ENCODE measurements at regions not wholly inside any gene's neighbourhood (a gene's known extent, or its start where the extent isn't known, plus 50 kb on each side); places are given as distances from the start of the nearest gene placed in this dataset.

DNA sequence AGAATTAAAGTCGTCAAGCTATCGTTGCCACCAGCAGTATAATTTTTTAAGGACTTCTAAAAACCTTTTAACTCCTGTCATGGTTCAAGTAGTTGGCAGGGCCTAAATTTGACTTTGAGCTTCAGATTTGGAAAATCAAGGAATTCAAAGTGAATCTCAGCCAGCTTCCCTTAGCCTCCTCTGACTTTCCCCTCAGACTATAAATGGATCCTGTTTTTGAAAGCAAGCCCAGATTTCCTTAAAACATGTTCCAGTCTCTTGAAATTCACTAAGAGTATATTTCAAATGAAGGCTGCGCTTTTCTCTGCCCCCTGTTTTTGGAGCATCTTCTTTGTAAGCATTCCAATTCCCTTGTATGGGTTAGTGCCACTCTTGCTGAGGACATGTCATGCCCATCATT is 101.8 kb upstream of the CDH8 start:
- Histone ChIP-seq H3K4me2 (ENCODE audit: insufficient read depth, low read length) (no peak overlapping the region), H3K4me1 (ENCODE audit: insufficient read depth, low read length) (no peaks in the 10 kb centered on the region), H3K27me3 (ENCODE audit: insufficient read depth, low read length) (no peaks in the 10 kb centered on the region), H3K79me2 (ENCODE audit: insufficient read depth, low read length) (no peaks in the 10 kb centered on the region), H4K20me1 (ENCODE audit: insufficient read depth, low read length) (no peaks in the 10 kb centered on the region), H3K27ac (ENCODE audit: low read depth, low read length) (no peak overlapping the region), H3K4me3 (ENCODE audit: insufficient read depth, low read length) (no peak overlapping the region), H3K36me3 (ENCODE audit: insufficient read depth, low read length) (no peaks in the 10 kb centered on the region), H2AFZ (ENCODE audit: low read length) (no peak overlapping the region), H3K9me3 (ENCODE audit: low read depth, low read length) (no peaks in the 10 kb centered on the region)
- TF ChIP-seq, protein P1, sequence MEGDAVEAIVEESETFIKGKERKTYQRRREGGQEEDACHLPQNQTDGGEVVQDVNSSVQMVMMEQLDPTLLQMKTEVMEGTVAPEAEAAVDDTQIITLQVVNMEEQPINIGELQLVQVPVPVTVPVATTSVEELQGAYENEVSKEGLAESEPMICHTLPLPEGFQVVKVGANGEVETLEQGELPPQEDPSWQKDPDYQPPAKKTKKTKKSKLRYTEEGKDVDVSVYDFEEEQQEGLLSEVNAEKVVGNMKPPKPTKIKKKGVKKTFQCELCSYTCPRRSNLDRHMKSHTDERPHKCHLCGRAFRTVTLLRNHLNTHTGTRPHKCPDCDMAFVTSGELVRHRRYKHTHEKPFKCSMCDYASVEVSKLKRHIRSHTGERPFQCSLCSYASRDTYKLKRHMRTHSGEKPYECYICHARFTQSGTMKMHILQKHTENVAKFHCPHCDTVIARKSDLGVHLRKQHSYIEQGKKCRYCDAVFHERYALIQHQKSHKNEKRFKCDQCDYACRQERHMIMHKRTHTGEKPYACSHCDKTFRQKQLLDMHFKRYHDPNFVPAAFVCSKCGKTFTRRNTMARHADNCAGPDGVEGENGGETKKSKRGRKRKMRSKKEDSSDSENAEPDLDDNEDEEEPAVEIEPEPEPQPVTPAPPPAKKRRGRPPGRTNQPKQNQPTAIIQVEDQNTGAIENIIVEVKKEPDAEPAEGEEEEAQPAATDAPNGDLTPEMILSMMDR (IDR thresholded peaks at IDR 0.05; ENCODE audit: extremely low read depth, low read depth, low read length): no peak
- no peak for DNase-seq (ENCODE audit: insufficient read length, low spot score, missing footprints)

DNA sequence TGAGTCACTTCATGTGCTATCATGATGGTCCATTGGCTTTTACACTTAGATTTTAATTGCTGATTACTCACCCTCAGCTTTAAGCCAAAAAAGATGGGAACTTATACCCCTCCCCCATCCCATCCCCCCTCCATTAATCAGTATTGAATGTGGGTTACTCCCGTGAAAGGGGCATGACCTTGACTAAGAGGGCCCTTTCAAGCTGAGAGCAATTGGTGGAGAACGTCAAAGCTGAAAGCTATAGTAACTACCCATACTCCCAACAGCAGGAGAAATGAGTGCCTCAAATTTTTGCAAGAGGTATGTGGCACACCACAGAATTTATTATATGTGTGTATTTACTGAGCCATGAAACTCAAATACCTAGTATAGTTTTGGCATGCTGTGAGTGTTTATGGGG is 99.7 kb upstream of the CDH8 start:
- Histone ChIP-seq H3K4me3 (ENCODE audit: insufficient read depth, low read length) (no peak overlapping the region), H3K79me2 (ENCODE audit: insufficient read depth, low read length) (no peaks in the 10 kb centered on the region), H3K4me1 (ENCODE audit: insufficient read depth, low read length) (no peaks in the 10 kb centered on the region), H2AFZ (ENCODE audit: low read length) (no peak overlapping the region), H3K9me3 (ENCODE audit: low read depth, low read length) (peaks cover 3% of the 10 kb centered on the region), H3K27ac (ENCODE audit: low read depth, low read length) (no peak overlapping the region), H3K27me3 (ENCODE audit: insufficient read depth, low read length) (no peaks in the 10 kb centered on the region), H4K20me1 (ENCODE audit: insufficient read depth, low read length) (no peaks in the 10 kb centered on the region), H3K4me2 (ENCODE audit: insufficient read depth, low read length) (no peak overlapping the region), H3K36me3 (ENCODE audit: insufficient read depth, low read length) (no peaks in the 10 kb centered on the region)
- TF ChIP-seq, protein P1 (IDR thresholded peaks at IDR 0.05; ENCODE audit: extremely low read depth, low read depth, low read length): no peak
- DNase-seq (ENCODE audit: insufficient read length, low spot score, missing footprints): no peak

DNA sequence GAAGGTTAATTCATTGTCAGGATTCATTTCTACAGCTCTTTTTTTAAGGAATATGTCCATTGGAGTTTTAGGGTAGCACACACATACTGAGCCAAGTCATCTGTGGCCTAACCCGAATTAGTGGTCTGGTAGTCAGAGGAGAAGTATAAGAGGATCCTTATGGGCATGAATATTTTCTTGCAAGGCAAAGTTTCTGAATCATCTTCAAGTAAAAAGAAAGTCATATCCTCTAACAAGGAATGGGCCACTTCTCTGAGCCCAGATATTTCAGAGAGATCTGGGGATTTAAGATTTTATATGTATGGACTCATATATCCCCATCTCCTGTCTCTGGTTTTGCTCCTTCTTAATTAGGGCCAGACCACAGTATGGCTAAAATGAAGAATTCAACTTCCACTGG is 99.2 kb upstream of the CDH8 start:
- Histone ChIP-seq H2AFZ (ENCODE audit: low read length) (no peak overlapping the region), H3K4me1 (ENCODE audit: insufficient read depth, low read length) (no peaks in the 10 kb centered on the region), H3K4me3 (ENCODE audit: insufficient read depth, low read length) (no peak overlapping the region), H3K4me2 (ENCODE audit: insufficient read depth, low read length) (no peak overlapping the region), H4K20me1 (ENCODE audit: insufficient read depth, low read length) (no peaks in the 10 kb centered on the region), H3K9me3 (ENCODE audit: low read depth, low read length) (peaks cover 3% of the 10 kb centered on the region), H3K79me2 (ENCODE audit: insufficient read depth, low read length) (no peaks in the 10 kb centered on the region), H3K27me3 (ENCODE audit: insufficient read depth, low read length) (no peaks in the 10 kb centered on the region), H3K27ac (ENCODE audit: low read depth, low read length) (no peak overlapping the region), H3K36me3 (ENCODE audit: insufficient read depth, low read length) (no peaks in the 10 kb centered on the region)
- TF ChIP-seq, protein P1 (IDR thresholded peaks at IDR 0.05; ENCODE audit: extremely low read depth, low read depth, low read length): no peak
- DNase-seq (ENCODE audit: insufficient read length, low spot score, missing footprints): no peak

DNA sequence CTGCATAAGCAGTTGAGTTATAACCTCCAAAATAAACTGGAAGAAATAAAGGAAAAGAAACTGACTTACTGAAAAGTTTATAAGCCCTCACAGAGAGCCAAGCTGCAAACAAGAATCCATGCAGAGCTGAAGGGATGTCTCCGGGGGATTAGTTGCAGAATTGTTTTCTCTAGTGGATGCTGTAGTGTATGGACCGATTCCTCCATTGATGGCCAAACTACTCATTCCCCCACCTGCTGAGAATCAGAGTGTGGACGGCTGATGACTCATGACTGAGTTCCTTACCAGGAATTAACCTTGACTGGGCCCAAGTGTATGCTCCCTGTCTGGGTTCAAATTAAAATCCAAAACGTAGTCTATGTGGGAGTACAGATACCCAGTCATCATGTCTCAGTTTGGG is 93.9 kb upstream of the CDH8 start:
- no peaks in the 10 kb centered on the region for H4K20me1 ChIP-seq (ENCODE audit: insufficient read depth, low read length)
- H3K79me2 ChIP-seq (ENCODE audit: insufficient read depth, low read length): no peaks in the 10 kb centered on the region
- peak; percentile 5 for DNase-seq (ENCODE audit: insufficient read length, low spot score, missing footprints)
- H3K4me2 ChIP-seq (ENCODE audit: insufficient read depth, low read length): no peak overlapping the region
- H3K27ac ChIP-seq (ENCODE audit: low read depth, low read length): no peak overlapping the region
- H3K9me3 ChIP-seq (ENCODE audit: low read depth, low read length): peaks cover 3% of the 10 kb centered on the region
- TF ChIP-seq, protein P1 (IDR thresholded peaks at IDR 0.05; ENCODE audit: extremely low read depth, low read depth, low read length): no peak
- no peak overlapping the region for H2AFZ ChIP-seq (ENCODE audit: low read length)
- H3K27me3 ChIP-seq (ENCODE audit: insufficient read depth, low read length): no peaks in the 10 kb centered on the region
- no peak overlapping the region for H3K4me3 ChIP-seq (ENCODE audit: insufficient read depth, low read length)
- no peaks in the 10 kb centered on the region for H3K36me3 ChIP-seq (ENCODE audit: insufficient read depth, low read length)
- no peaks in the 10 kb centered on the region for H3K4me1 ChIP-seq (ENCODE audit: insufficient read depth, low read length)

Measured in osteoblast (primary cell).